DMS 273 (cell line): ENCODE measurements at regions not wholly inside any gene's neighbourhood (a gene's known extent, or its start where the extent isn't known, plus 50 kb on each side); places are given as distances from the start of the nearest gene placed in this dataset.
"Not testable (repeated sequence)": the region's sequence is repeated elsewhere in the genome, so short reads cannot be mapped to it uniquely, and the experiment has no call there.

Experiments
- DNase-seq: peaks from one replicate; lab custom pipeline; 2025; ENCODE audit not compliant: unreplicated experiment; lab: John Stamatoyannopoulos, UW

DNA sequence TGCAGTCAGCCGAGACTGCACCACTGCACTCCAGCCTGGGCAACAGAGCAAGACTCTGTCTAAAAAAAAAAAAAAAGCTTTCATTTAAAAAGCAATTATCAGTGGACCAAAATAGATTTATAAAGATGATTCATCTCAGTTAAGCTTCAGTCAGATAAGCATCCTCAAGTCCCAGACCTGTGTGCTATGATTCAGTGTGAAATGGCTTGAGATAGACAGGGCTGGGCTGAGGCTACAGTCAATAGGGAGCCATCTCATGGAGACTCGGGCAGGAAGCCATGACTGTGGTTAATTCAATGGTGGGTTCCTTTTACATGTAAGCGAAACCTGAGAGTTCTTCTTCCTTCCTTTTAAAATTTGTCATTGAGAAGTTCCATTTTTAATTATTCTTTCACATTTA lies 276.0 kb downstream of the TFAP2A start:
- no peak for DNase-seq

DNA sequence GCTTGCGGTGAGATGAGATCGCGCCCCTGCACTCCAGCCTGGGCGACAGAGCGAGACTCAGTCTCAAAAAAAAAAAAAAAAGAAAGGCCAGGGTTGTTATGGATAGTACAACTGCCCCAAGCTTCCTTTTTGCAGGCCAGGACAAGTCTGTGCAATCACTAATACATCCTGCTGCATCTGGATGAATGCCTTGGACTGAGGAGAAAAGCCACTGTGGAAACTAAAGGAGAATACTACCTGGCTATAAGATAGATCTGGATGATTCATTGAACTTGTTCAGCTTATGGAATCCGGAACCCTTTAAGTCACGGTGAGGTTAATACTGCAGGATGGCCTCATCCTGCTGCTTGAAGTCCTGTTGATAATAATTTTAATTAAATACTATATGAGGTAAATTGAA lies 278.2 kb downstream of the TFAP2A start:
- no peak for DNase-seq

DNA sequence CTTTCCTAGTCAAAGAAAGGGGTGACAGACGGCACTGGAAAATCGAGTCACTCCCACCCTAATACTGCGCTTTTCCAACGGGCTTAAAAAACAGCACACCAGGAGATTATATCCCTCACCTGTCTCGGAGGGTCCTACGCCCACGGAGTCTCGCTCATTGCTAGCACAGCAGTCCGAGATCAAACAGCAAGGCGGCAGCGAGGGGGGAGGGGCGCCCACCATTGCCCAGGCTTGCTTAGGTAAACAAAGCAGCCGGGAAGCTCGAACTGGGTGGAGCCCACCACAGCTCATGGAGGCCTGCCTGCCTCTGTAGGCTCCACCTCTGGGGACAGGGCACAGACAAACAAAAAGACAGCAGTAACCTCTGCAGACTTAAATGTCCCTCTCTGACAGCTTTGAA lies 280.7 kb downstream of the TFAP2A start:
- not testable (repeated sequence) for DNase-seq

DNA sequence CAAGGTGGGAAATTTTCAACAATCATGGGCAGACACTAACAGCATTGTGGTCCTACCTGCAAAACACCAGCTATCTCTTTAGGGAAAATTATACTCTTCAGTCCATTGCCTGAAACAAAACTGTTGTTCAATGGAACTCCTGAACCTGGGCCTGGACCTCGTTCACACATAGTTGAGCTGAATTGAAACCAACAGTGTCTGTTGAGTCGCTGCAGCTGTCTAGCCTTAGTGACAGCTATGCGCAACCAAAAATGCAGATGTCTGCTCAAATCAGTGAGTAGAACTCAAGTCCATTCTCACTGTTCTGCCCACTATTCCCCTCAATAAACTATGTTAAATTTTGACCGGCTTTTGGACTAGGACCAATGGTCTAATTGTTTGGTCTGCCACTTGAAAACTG lies 286.2 kb downstream of the TFAP2A start:
- no peak for DNase-seq

DNA sequence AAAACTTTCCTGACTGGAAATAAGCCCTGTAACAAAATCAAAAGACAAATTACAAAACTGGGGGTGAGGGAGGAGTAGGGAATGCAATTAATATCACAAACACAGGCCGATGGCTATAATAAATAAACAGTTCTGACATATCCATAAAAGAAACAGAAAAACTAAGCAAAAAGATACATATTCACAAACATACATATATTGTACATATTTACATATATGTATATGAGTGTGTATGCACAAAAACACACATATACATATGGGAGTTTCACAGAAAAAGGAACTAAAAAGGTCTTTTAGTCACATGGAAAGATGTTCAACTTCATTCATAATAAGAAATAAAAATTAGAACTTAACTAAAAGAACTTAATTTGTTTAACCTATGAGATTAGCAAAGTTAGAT lies 292.7 kb downstream of the TFAP2A start:
- no peak for DNase-seq

DNA sequence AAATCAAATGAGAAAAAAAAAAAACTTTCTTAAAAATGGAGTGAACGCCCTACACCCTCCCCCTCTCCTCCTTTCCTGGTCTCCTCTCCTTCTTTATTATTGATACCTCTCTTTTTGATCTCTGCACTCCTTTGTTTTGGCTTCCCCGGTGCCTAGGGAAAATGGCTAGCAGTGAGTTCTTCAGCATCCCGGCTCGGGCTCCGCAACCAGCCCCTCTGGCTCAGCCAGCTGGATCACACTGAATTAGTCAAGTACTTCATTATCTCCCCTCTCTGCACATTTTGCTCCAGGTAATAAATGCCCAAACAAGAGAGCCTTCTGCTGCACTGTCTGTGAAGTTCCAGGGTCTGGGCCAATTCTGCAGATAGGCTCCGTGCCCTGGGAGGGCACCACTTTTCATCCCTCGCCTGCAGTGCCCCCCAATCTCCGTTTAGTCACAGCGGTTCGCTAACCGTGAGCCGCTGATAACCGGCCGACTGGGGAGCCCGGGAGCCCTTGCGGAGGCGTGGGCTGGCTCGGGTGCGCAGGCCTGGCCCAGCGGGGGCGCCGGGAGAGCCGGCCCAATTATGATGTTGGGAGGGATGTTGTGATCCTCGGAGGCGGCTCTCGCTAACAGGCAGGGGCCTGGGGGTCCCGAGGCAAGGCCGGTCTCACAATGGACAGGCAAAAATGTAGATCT lies 301.9 kb downstream of the TFAP2A start:
- peak; percentile 47 for DNase-seq

DNA sequence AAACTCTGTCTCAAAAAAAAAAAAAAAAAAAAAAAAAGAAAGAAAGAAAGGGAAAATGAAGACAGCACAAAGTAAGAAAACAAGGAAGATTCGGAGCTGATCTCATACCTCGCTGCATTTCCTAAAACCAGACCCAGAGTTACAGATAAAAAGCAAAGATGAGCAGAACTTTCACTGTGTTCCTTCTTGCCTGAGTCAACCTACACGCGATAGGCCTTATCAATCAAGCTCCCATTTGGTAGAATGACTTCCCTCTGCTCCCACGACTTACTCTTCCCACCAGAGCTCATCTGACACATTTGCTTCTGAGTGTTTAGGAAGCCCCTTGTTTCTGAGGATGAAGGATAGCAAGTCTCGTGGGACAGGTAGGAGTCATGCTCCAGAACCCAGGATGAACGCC lies 302.9 kb downstream of the TFAP2A start:
- DNase-seq, result no peak

DNA sequence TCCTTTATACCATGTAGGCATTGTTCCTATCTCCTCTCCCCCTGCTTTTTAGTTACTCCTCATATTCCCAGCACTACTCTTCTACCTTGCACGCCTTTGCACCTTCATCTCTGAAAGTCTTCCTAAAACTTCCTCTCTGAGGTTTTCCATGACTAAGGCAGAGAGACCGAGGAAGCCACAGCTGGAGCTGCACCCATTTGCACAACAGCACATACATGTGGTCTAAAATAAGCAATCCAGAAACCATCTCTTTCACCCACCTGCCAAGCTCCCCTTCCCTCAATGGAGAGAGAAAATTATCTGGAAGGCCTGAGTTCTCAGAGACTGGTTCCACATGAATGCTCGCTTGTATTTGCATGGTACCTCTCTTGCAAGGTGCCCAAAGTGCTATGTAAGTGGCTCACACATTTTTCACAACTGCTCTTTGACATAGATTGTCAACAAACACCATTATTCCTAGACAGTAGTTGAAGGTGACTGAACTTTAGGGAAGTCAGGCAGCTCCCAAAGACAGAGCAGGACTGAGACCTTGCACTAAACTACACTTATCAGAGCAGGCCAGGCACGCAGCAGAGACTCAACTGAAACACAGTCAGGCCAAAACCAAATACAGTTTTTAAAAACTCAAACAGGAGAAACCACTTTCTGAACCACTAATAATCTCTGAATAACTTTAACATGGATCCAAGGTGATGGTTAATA lies 313.2 kb downstream of the TFAP2A start:
- no peak for DNase-seq

DNA sequence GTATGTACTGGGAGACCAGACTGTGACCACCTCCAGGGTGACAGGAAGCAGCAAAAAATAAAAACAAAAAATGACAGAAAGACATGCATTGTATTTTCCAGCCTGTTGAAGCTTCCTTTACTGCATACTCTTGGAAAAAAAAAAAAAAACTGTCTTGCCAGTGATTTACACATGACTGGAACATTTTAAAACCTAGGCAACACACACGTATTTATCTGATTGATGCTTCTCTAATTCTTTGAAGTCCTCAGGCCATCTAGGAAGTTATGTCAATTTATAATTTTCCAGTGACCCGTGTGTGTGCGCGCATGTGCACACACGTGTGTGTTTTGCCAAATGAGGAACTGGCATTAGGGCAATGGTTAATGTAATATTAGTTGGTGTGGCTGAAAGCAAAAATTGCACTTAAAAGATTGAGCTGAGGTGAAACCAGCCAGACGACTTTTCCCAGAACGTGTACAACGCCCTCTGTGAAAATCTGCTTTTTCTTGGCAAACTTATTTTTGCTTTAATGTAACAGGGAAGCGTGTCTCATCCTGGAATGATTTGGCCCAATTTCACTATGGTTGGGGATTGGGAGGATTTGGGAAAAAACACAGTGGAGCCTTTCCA lies 315.2 kb downstream of the TFAP2A start:
- no peak for DNase-seq

DNA sequence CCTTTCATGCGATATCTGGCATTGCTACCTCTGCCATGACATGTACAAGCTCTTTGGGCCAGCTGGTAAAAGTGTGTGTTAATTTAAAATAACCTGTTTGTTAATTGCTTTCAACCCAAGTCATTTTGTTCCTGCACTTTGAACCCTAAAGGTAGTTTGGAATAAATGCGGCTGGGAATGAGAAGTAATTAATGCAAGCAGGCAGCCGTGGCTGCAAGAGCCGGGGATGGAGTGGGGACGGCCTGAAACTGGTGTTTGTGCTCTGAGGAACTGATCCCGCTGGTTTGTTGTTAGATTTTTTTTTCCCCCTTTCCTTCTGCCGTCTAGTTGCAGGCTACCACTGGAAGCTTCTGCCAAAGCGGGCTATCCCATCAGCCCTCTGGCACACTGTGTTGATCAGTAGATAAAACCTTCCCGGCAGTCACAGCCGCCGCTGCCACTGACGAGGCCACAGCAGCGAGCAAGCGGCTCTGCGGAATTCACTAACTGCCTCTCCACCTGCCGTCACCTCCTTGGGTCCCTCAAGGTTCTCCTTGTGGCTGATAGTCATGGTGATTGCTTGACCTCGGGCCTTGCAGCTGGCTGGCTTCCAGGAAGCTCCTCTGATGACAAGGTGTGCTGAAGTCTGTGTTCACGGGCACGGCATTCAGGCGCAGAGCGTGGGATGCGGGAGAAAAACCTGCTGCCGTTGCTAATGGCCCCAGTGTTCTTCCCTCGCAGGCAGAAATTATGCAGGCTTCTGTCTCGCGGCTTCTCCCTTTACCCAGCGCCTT lies 315.9 kb downstream of the TFAP2A start:
- DNase-seq, result peak; percentile 23

DNA sequence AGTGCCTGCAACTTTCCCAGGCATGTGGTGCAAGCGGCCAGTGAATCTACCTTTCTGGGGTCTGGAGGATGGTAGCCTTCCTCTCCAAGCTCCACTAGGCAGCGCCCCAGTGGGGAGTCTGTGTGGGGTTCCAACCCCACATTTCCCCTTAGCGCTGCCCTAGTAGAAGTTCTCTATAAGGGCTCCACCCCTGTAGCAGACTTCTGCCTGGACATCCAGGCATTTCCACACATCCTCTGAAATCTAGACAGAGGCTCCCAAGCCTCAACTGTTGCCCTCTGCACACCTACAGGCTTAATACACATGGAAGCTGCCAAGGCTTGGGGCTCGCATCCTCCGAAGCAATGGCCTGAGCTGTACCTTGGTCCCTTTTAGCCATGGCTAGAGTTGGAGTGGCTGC lies 321.6 kb downstream of the TFAP2A start:
- DNase-seq, result no peak

DNA sequence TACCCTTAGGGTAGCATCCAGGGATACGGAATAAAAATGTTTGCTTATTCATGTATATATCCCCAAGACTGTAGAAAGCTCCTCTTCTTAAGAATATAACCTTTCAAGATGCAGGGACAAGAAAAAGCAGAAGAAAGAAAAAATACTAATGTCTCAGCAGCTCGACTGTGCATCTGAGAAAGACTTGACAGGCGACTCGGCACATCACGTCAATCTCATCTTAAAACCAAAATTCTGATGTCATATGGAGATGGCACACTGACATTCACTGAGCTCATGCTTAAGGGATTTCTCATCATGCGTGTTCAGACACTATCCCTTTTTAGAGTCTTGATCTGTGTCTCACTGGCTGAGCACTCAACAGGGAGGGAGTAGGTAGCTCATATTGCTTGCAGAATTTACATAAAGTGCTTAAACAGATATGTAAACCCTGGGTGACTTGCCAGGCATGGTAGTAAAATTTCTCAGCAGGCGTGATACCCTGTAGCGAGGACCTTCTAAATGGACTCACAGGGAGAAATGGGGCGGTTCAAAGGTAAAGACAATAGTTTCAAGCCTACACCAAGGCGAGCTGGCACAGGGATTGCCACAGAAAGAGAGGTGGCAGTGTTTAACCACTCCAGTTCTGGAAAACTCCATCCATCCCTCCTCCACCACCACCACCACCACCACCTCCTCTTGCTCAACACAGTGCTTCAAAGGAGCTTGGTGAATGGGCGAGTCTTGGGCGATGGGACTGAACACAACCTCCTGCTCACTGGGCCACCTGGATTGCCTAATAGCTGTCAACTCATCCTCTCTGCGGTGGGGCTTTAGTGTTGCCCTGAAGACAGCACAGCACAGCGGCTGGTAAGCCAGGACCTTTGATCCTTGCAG lies 330.5 kb downstream of the TFAP2A start:
- DNase-seq, result peak; percentile 3

DNA sequence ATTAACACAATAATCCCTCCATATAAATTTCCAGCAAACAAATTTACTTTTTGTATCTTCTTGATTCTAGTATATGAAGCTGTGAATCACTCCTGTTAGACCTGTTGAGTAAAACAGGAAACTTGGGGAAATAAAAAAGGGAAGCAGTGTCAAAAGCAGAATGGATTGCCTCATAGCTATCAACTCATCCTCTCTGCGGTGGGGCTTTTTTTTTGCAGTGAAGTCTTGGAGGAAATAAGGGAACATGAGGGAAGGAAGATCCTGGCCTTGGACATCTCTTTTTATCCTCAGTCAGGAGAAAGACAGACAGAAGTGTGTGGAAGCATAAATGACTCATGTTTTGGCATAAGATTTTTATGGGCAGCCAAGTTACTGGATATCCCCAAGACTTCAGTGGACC lies 332.5 kb downstream of the TFAP2A start:
- no peak for DNase-seq

DNA sequence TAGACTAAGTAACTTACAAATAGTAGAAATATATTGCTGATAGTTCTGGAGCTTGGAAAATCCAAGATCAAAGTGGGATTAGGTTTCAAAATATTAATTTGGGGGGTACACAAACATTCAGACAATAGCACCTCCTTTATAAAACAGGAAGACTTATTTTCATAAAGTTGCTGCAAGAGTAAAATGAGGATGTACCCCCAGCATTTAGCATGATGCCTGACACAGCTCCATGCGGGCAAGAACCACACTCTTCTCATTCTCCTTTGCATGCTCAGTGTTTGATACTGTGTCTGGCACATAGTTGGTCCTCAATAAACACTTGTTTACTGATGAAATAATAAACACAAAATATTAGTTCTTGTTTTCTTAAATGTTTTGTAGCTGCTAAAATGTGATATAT lies 332.9 kb downstream of the TFAP2A start:
- no peak for DNase-seq

DNA sequence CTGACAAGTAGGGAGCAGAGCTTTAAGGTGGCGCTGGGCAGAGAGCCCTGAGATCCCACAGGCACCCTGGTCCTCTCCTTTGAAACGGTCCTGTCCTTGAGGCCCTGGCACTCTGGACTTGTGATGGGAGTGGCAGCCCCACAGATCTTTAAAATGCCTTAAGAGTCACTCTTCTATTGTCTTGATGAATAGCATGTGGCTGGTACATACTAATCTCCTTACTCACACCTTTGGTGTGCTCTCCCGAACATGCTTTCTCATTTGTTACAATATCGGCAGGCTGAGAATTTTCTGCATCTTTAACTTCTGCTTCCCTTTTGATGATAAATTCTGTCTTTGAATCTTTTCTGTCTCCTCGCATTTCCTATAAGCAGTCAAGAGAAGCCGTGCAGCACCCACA lies 333.8 kb downstream of the TFAP2A start:
- DNase-seq, result no peak

DNA sequence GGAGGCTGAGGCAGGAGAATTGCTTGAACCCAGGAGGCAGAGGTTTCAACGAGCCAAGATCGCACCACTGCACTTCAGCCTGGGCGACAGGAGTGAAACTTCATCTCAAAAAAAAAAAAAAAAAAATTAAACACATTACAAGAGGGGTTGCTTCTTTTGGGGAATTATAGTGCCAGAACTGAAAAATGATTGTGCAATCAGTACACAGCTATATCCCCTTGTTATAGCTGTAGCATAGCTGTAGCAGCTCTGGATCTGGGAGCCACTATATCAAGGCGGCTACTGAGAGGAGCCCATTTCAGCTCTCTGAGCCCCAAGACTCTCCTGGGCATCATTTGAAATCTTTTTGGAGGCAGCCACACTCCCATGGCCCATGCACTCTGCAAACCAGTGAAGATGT lies 334.3 kb downstream of the TFAP2A start:
- DNase-seq, result no peak

DNA sequence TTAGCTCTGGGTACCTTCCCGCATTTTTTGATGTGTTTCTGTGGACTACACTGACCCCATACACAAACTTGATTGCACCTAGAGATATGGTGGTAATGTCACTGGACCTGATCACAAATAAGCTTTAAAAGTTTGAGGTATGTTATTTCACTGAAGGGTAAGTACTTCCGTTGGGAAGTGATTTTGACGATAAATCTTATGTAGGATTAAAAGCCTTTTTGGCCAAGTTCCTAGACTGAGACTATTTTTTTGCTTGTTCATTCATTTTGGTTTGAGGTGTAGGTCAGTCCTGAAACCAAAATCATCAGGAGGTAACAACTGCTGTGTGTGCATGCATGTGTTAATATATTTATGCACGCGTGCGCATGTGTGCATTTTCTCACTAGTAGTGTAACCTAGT lies 336.3 kb downstream of the TFAP2A start:
- DNase-seq, result no peak

DNA sequence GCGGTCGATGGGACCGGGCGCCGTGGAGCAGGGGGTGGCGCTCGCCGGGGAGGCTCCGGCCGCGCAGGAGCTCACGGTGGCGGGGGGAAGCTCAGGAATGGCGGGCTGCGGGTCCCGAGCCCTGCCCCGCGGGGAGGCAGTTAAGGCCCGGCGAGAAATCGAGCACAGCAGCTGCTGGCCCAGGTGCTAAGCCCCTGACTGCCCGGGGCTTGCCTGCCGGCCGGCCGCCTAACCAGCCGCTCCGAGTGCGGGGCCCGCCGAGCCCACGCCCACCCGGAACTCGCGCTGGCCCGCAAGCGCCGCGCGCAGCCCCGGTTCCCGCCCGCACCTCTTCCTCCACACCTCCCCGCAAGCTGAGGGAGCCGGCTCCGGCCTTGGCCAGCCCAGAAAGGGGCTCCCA lies 340.1 kb downstream of the TFAP2A start:
- not testable (repeated sequence) for DNase-seq

DNA sequence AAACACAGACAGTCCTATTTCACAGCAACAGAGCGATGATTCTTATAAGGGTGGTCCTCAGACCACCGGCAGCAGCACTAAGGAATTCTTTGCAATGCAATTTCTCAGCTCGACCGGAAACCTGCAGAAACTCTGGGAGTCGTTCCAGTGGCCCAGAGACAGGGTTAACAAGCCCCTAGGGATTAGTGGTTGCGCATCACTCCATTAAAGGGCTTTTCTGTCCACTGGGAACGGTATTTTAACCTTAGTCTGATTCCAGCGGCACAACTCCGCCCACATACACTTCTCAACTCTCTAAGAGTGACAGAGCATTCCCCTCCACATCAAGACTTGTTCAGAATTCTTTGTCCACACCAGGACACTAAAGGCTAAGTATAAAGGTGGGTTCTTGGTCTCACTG lies 341.5 kb downstream of the TFAP2A start:
- DNase-seq, result no peak

DNA sequence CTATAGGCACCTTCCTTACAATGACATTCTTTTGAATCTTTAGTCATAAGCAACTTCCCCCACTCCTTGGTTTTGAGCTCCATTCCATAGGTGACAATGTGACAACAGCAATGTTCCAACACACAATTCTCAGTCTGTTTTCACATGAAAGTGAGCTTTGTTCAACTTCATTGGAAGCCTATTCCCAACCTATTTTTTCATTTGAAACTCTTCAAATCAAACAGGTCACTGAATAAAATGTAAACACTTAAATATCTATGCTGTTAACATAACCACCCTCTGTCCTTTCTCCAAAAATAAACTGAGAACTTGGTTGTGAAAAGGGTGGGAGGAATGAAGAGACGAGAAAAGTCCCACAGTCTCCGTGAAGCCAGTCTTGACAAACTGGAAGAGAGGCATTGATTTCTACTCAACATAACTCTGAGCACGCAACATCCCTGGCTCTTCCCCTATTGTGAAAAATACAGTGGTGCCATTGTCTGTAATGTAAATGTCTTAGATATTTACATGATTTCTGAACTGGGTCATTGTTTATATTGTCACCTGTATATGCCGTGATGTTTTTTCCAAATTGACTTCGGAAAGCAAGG lies 343.1 kb downstream of the TFAP2A start:
- no peak for DNase-seq
